ENCODE measurements at regions not wholly inside any gene's neighbourhood (a gene's known extent, or its start where the extent isn't known, plus 50 kb on each side); places are given as distances from the start of the nearest gene placed in this dataset.

DNA sequence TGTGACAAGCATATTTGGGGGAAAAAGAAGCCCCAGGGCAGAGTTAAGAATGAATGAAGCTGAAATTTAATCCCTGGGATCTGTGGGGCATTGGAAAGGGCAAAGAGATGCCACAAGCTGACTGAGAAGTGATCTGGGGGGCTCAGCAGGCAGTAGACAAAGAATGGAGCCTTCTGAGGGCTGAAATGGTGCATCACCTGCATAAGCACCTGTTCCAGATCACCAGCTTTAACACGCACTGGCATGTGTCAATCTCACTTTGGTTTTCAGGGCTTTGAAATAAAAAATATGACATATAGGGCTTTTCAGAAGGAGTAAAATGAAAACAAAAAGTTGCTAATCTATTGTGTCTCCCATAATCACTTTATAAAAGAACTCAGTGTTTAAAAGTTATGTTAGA lies 210.8 kb upstream of the ARHGEF26 start:
- TF ChIP-seq CTCF (IDR thresholded peaks at IDR 0.05; ENCODE audit: borderline replicate concordance, extremely low read depth, low read length, poor library complexity, severe bottlenecking) (no peak), EZH2 (IDR thresholded peaks at IDR 0.05; ENCODE audit: borderline replicate concordance, low read depth, low read length, severe bottlenecking) (no peak)
